Gastroesophageal sphincter (tissue), 3 donors: ENCODE measurements at regions not wholly inside any gene's neighbourhood (a gene's known extent, or its start where the extent isn't known, plus 50 kb on each side); places are given as distances from the start of the nearest gene placed in this dataset.

Source experiments
- CTCF ChIP-seq, 4 experiments: fragments of 200-600 bp in 2 of 4; fragments of 450-650 bp in 2 of 4; sonication (generic) in 1 of 4; IDR thresholded peaks; one replicate each; pipeline ENCODE4 v1.5.1; 2017 to 2019; ENCODE audit warnings: antibody characterized with exemption in 4 of 4, mild to moderate bottlenecking in 2 of 4, moderate library complexity in 2 of 4
- POLR2A ChIP-seq, 2 donors: fragments of 450-650 bp; IDR thresholded peaks; one replicate each; pipeline ENCODE4 v1.6.1; 2017; ENCODE audit warnings: antibody characterized with exemption in 2 of 2, mild to moderate bottlenecking in 2 of 2, moderate library complexity in 1 of 2

DNA sequence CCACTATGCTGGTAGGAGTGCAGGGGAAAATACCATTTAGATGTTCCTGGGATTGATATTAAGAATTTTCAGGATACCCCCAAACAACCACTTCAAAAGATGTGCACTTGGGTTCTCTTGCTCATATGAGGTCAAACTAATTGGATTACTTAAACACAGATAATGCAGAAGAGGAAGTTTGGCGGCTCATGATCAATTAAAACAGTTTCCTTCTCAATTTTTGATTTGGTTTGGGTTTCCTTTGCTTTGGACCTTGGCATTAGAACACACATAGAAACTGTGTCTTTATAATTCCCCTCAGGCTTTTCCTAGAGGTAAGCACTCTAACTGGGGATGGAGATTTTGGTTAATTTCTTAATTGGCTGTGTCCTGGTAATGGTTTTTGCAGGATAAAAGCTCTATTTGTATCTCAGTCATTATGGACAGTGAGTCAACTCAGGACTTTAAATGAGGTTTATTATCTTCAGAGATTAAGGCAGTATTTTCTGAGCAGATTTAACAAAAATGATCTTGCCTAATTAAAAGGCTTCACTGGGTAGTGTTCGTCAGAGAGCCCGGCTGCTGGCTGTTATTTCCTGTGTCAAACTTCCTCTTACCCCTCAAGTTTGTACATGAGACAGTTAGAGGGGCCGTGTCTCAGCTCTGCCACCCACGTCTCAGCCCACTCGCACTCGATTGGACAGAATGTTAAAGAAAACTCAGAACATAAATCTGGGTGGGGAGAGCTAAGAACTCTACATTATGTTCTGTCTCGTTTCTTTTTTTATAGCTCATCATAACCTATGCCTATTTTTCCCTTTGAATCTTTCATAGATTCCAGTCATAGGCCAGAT lies 50.3 kb upstream of the PREP start:
- TF ChIP-seq CTCF (IDR thresholded peaks at IDR 0.05), result no peak
- TF ChIP-seq POLR2A (IDR thresholded peaks at IDR 0.05), result no peak
